GM13976 (cell line): ENCODE measurements at regions not wholly inside any gene's neighbourhood (a gene's known extent, or its start where the extent isn't known, plus 50 kb on each side); places are given as distances from the start of the nearest gene placed in this dataset.

Experiments
- DNase-seq: peaks from one replicate; pipeline ENCODE4 v3.0.0; 2012; ENCODE audit warnings: low spot score
- CTCF ChIP-seq: IDR thresholded peaks from 2 replicates; pipeline ENCODE4 v1.5.1; 2012; ENCODE audit warnings: borderline replicate concordance, mild to moderate bottlenecking; ENCODE audit not compliant: insufficient read depth; ENCODE audit errors: extremely low read depth, missing control alignments, control extremely low read depth
- in situ Hi-C: fragments of 300-500 bp; cut with MboI; formaldehyde crosslinking; loops from one replicate; pipeline ENCODE4 v1.12.0; 2022; ENCODE audit warnings: low sequenced_read_pairs, mixed read lengths, inconsistent platforms; ENCODE audit not compliant: unreplicated experiment

- no peak for TF ChIP-seq CTCF
- DNase-seq, result no peak
- in situ Hi-C loops, result no loop called here
Observed at GRCh38 chr12:43158126-43158525, 393.9 kb downstream of the ADAMTS20 start.

- no peak for DNase-seq
Observed at GRCh38 chr12:43155376-43155775, 396.6 kb downstream of the ADAMTS20 start.

GRCh38 chr12:43154498-43155045 lies 397.4 kb downstream of the ADAMTS20 start:
- TF ChIP-seq CTCF, result no peak
- in situ Hi-C loops, result no loop called here
- no peak for DNase-seq

More at GRCh38 chr12:43155376-43155775, 396.6 kb downstream of the ADAMTS20 start:
- in situ Hi-C loops, result no loop called here
- TF ChIP-seq CTCF, result no peak

GRCh38 chr12:43151441-43151981 lies 400.5 kb downstream of the ADAMTS20 start:
- no peak for DNase-seq
- in situ Hi-C loops, result no loop called here
- TF ChIP-seq CTCF, result no peak

GRCh38 chr12:43148691-43149090 lies 403.3 kb downstream of the ADAMTS20 start:
- DNase-seq, result no peak
- TF ChIP-seq CTCF, result no peak
- in situ Hi-C loops, result no loop called here

GRCh38 chr12:43147878-43148277 lies 404.1 kb downstream of the ADAMTS20 start:
- TF ChIP-seq CTCF, result no peak
- in situ Hi-C loops, result no loop called here
- DNase-seq, result no peak
